Neuronal stem cell (in vitro differentiated cells): ENCODE measurements at regions not wholly inside any gene's neighbourhood (a gene's known extent, or its start where the extent isn't known, plus 50 kb on each side); places are given as distances from the start of the nearest gene placed in this dataset.

Experiments
- DNase-seq: peaks from one replicate; pipeline ENCODE4 v3.0.0-alpha.2; 2013; ENCODE audit warnings: low spot score
- H2AFZ ChIP-seq: one replicate; pipeline ENCODE4 v1.6.1; 2013; ENCODE audit warnings: mild to moderate bottlenecking, low read length, inconsistent platforms
- H2AK5ac ChIP-seq: 2 replicates; pipeline ENCODE4 v1.6.1; 2013; ENCODE audit warnings: low read depth, mild to moderate bottlenecking, inconsistent platforms, low read length, moderate library complexity, mixed read lengths
- H2BK120ac ChIP-seq: 2 replicates; pipeline ENCODE4 v1.6.1; 2013; ENCODE audit warnings: low read depth, mild to moderate bottlenecking, inconsistent platforms, low read length, moderate library complexity, mixed read lengths
- H2BK12ac ChIP-seq: one replicate; pipeline ENCODE4 v1.6.1; 2013; ENCODE audit warnings: low read length, inconsistent platforms
- H2BK15ac ChIP-seq: 2 replicates; pipeline ENCODE4 v1.6.1; 2013; ENCODE audit warnings: mild to moderate bottlenecking, low read length, inconsistent platforms, mixed read lengths
- H2BK5ac ChIP-seq: one replicate; pipeline ENCODE4 v1.6.1; 2013; ENCODE audit warnings: inconsistent platforms, mild to moderate bottlenecking, low read length, moderate library complexity
- H3K14ac ChIP-seq: one replicate; pipeline ENCODE4 v1.6.1; 2013; ENCODE audit warnings: low read length, inconsistent platforms
- H3K18ac ChIP-seq: 2 replicates; pipeline ENCODE4 v1.6.1; 2013; ENCODE audit warnings: low read length, inconsistent platforms
- H3K23ac ChIP-seq: 2 replicates; pipeline ENCODE4 v1.6.1; 2013; ENCODE audit warnings: low read depth, mild to moderate bottlenecking, mixed read lengths, low read length, inconsistent platforms; ENCODE audit not compliant: poor library complexity
- H3K27ac ChIP-seq: replicated peaks from 3 replicates; pipeline ENCODE4 v1.5.1; 2013; ENCODE audit warnings: low read length, inconsistent platforms
- H3K27me3 ChIP-seq, 3 experiments: 2 replicates each; pipeline ENCODE4 v1.6.1; 2013; ENCODE audit warnings: low read length in 3 of 3, mild to moderate bottlenecking in 2 of 3, inconsistent platforms in 1 of 3, low read depth in 1 of 3, mixed read lengths in 1 of 3, moderate library complexity in 1 of 3; ENCODE audit not compliant: control insufficient read depth in 3 of 3, insufficient read depth in 3 of 3
- H3K36me3 ChIP-seq, 2 donors: replicated peaks in 1 of 2; 2 replicates each; pipeline ENCODE4 v1.6.1; 2013; ENCODE audit warnings: low read length in 2 of 2; ENCODE audit not compliant: control insufficient read depth in 2 of 2, insufficient read depth in 2 of 2
- H3K4ac ChIP-seq: 2 replicates; pipeline ENCODE4 v1.6.1; 2013; ENCODE audit warnings: inconsistent platforms, mild to moderate bottlenecking, low read length, moderate library complexity
- H3K4me1 ChIP-seq, 2 donors: 1 replicate in 1 of 2; 2 replicates in 1 of 2; pipeline ENCODE4 v1.6.1; 2013; ENCODE audit warnings: low read length in 2 of 2, low read depth in 1 of 2; ENCODE audit not compliant: control insufficient read depth in 2 of 2, insufficient read depth in 1 of 2
- H3K4me2 ChIP-seq: one replicate; pipeline ENCODE4 v1.6.1; 2013; ENCODE audit warnings: mild to moderate bottlenecking, low read length, inconsistent platforms; ENCODE audit not compliant: insufficient read depth, poor library complexity, severe bottlenecking
- H3K4me3 ChIP-seq, 2 donors: 2 replicates each; pipeline ENCODE4 v1.5.1; 2013; ENCODE audit warnings: low read length in 2 of 2, mild to moderate bottlenecking in 2 of 2, inconsistent platforms in 1 of 2, moderate library complexity in 1 of 2
- H3K79me1 ChIP-seq: one replicate; pipeline ENCODE4 v1.6.1; 2013; ENCODE audit warnings: low read depth, mild to moderate bottlenecking, inconsistent platforms, low read length, moderate library complexity
- H3K9ac ChIP-seq: one replicate; pipeline ENCODE4 v1.6.1; 2013; ENCODE audit warnings: mild to moderate bottlenecking, low read depth, low read length, inconsistent platforms; ENCODE audit not compliant: poor library complexity
- H3K9me3 ChIP-seq, 2 donors: replicated peaks in 1 of 2; 2 replicates each; pipeline versions ENCODE3 to v1.6.1; 2013; ENCODE audit warnings: low read length in 2 of 2, mild to moderate bottlenecking in 2 of 2, inconsistent platforms in 1 of 2, low read depth in 1 of 2, mixed read lengths in 1 of 2, moderate library complexity in 1 of 2; ENCODE audit not compliant: control insufficient read depth in 2 of 2, insufficient read depth in 1 of 2
- H4K8ac ChIP-seq: one replicate; pipeline ENCODE4 v1.6.1; 2013; ENCODE audit warnings: low read depth, mild to moderate bottlenecking, inconsistent platforms, low read length, moderate library complexity
- H4K91ac ChIP-seq: one replicate; pipeline ENCODE4 v1.6.1; 2013; ENCODE audit warnings: low read length, low read depth, mild to moderate bottlenecking, inconsistent platforms; ENCODE audit not compliant: poor library complexity
- WGBS, 2 donors: extraction: QIAGEN DNeasy Blood & Tissue Kit; methylation state at CpG; one replicate each; pipeline ENCODE4 v1.1.7; 2013; ENCODE audit warnings: missing lambda C conversion rate in 2 of 2, mixed read lengths in 1 of 2; ENCODE audit not compliant: insufficient read length in 2 of 2, insufficient replicate concordance in 1 of 2; ENCODE audit errors: extremely low coverage in 2 of 2; 5-methylcytosine and 5-hydroxymethylcytosine counted together

DNA sequence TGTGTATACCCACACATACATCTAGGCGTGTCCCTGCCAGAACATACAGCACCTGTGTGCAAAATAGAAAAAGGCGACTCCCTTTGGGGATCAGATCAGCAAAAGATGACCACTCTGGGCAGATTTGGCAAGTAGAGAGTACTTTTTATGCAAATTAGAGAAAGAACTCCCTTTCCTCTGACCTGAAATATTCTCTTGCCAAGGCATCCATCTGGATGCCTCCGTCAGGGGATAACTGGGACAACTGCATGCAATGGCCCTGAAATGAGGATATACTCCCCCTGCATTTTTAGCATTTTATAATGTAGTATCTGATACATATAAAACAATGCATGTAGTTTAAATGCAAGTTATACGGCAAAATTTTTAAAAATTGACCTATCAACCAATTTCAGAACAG lies 247.7 kb downstream of the ICOS start:
- H2BK120ac ChIP-seq: no peak overlapping the region
- H3K4me3 ChIP-seq: no peak overlapping the region
- H3K27me3 ChIP-seq: peaks cover 0 to 2% (median 0%) of the 10 kb centered on the region in 3 experiments
- H4K91ac ChIP-seq: no peak overlapping the region
- no peak overlapping the region for H2BK12ac ChIP-seq
- no peak overlapping the region for H2AK5ac ChIP-seq
- WGBS, 2 donors: no CpG with 5 or more reads among the region's 4 CpGs
- H3K36me3 ChIP-seq: no peaks in the 10 kb centered on the region
- no peak overlapping the region for H3K18ac ChIP-seq
- H3K14ac ChIP-seq: no peak overlapping the region
- no peak overlapping the region for H3K4me2 ChIP-seq
- H2BK15ac ChIP-seq: no peak overlapping the region
- no peak for DNase-seq
- H3K9ac ChIP-seq: no peak overlapping the region
- no peaks in the 10 kb centered on the region for H3K9me3 ChIP-seq
- H3K4ac ChIP-seq: no peak overlapping the region
- no peak overlapping the region for H3K27ac ChIP-seq
- no peak overlapping the region for H3K23ac ChIP-seq
- H3K79me1 ChIP-seq: no peaks in the 10 kb centered on the region
- no peak overlapping the region for H2BK5ac ChIP-seq
- H2AFZ ChIP-seq: no peak overlapping the region
- H3K4me1 ChIP-seq: no peaks in the 10 kb centered on the region
- no peak overlapping the region for H4K8ac ChIP-seq

GRCh38 chr2:204187229-204188083 lies 250.9 kb downstream of the ICOS start:
- Histone ChIP-seq H2BK15ac (no peak overlapping the region), H4K91ac (no peak overlapping the region), H3K18ac (no peak overlapping the region), H2AK5ac (no peak overlapping the region), H3K4me1 (peaks cover 0 to 1% of the 10 kb centered on the region in 2 donors), H2BK120ac (no peak overlapping the region), H3K23ac (no peak overlapping the region), H3K79me1 (no peaks in the 10 kb centered on the region), H3K9me3 (no peaks in the 10 kb centered on the region), H3K27ac (no peak overlapping the region), H4K8ac (no peak overlapping the region), H3K27me3 (peaks cover 0 to 2% (median 0%) of the 10 kb centered on the region in 3 experiments), H3K14ac (no peak overlapping the region), H3K4me2 (no peak overlapping the region), H3K4ac (no peak overlapping the region), H3K36me3 (no peaks in the 10 kb centered on the region), H3K9ac (no peak overlapping the region), H3K4me3 (no peak overlapping the region), H2BK5ac (no peak overlapping the region), H2BK12ac (no peak overlapping the region), H2AFZ (no peak overlapping the region)
- DNase-seq: no peak
- WGBS, 2 donors: no CpG with 5 or more reads among the region's 4 CpGs

DNA sequence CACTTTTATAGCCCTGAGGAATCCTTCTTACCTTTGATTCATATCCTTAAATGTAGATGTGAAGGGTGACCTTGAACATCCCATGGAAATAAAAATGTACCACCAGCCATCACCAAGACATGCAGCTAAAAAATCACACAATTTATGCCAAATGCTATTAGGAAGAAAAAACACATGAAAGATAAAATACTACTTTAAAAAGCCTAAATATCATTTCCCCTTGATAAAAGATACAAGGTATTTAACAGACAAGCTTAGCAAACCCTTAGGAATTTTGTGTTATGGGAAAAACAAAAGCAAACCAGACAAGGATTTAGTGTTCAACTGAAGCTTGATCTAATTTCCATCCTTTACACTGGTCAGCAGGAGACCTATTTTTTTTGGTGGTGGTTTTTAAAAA lies 255.0 kb downstream of the ICOS start:
- no peak overlapping the region for H3K23ac ChIP-seq
- peaks cover 0 to 4% of the 10 kb centered on the region in 2 donors for H3K4me1 ChIP-seq
- no peak overlapping the region for H2AK5ac ChIP-seq
- H3K14ac ChIP-seq: no peak overlapping the region
- DNase-seq: no peak
- H2BK120ac ChIP-seq: no peak overlapping the region
- no peak overlapping the region for H3K9ac ChIP-seq
- H3K4me3 ChIP-seq: no peak overlapping the region
- no peak overlapping the region for H2BK12ac ChIP-seq
- H3K4ac ChIP-seq: no peak overlapping the region
- no peaks in the 10 kb centered on the region for H3K36me3 ChIP-seq
- H3K27ac ChIP-seq: no peak overlapping the region
- H2BK15ac ChIP-seq: no peak overlapping the region
- H3K9me3 ChIP-seq: no peaks in the 10 kb centered on the region
- H4K8ac ChIP-seq: no peak overlapping the region
- H2BK5ac ChIP-seq: no peak overlapping the region
- peaks cover 0 to 3% (median 0%) of the 10 kb centered on the region in 3 experiments for H3K27me3 ChIP-seq
- no peaks in the 10 kb centered on the region for H3K79me1 ChIP-seq
- no peak overlapping the region for H3K4me2 ChIP-seq
- no peak overlapping the region for H4K91ac ChIP-seq
- no peak overlapping the region for H2AFZ ChIP-seq
- H3K18ac ChIP-seq: no peak overlapping the region

DNA sequence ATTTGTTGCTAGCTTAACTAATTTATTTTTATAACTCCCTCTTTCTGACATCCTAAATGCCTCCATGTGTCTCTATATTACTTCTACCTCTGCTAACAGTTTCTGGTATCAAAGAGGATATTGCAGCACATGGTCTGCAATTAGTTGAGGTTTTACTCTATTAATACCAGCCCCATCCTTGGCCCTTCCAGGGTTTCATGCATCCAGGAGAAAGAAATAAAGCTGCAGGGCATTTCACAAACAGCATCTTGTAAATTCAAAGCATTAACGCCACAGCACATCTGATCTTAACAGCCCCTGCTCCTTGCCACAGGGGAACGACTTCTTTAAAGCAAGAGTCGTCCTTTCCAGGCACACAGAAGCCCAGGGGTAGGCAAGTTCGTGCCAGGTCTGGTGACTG lies 258.9 kb downstream of the ICOS start:
- H3K9me3 ChIP-seq: no peaks in the 10 kb centered on the region
- H2BK120ac ChIP-seq: no peak overlapping the region

More for the DNA sequence above, 258.9 kb downstream of the ICOS start:
- H3K14ac ChIP-seq: no peak overlapping the region
- no peak overlapping the region for H2AFZ ChIP-seq
- no peak overlapping the region for H4K91ac ChIP-seq
- WGBS, 2 donors: no CpG with 5 or more reads among the region's 4 CpGs
- DNase-seq: no peak
- no peak overlapping the region for H3K9ac ChIP-seq
- H2BK5ac ChIP-seq: no peak overlapping the region
- no peak overlapping the region for H3K4ac ChIP-seq
- H3K27ac ChIP-seq: no peak overlapping the region
- no peak overlapping the region for H3K18ac ChIP-seq
- H4K8ac ChIP-seq: no peak overlapping the region
- no peak overlapping the region for H3K4me3 ChIP-seq
- H2AK5ac ChIP-seq: no peak overlapping the region
- no peak overlapping the region for H2BK12ac ChIP-seq
- no peak overlapping the region for H3K4me2 ChIP-seq
- H2BK15ac ChIP-seq: no peak overlapping the region
- H3K79me1 ChIP-seq: no peaks in the 10 kb centered on the region
- no peaks in the 10 kb centered on the region for H3K36me3 ChIP-seq
- no peak overlapping the region for H3K23ac ChIP-seq
- peaks cover 0 to 3% (median 0%) of the 10 kb centered on the region in 3 experiments for H3K27me3 ChIP-seq
- H3K4me1 ChIP-seq: peaks cover 0 to 4% of the 10 kb centered on the region in 2 donors
